H9 (cell line): ENCODE measurements at regions not wholly inside any gene's neighbourhood (a gene's known extent, or its start where the extent isn't known, plus 50 kb on each side); places are given as distances from the start of the nearest gene placed in this dataset.

Experiments used
- DNase-seq: peaks from one replicate; pipeline ENCODE4 v3.0.0-alpha.2; 2017
- H2AFZ ChIP-seq: one replicate; pipeline ENCODE4 v1.6.1; 2013; ENCODE audit warnings: mild to moderate bottlenecking, low read length, control low read depth, moderate library complexity
- H2AK5ac ChIP-seq: 2 replicates; pipeline ENCODE4 v1.6.1; 2013; ENCODE audit warnings: low read length, control low read depth, mixed read lengths; ENCODE audit not compliant: insufficient read length
- H2BK120ac ChIP-seq: one replicate; pipeline ENCODE4 v1.6.1; 2013; ENCODE audit warnings: low read depth, mild to moderate bottlenecking, low read length, control low read depth, inconsistent platforms; ENCODE audit not compliant: poor library complexity, severe bottlenecking
- H2BK12ac ChIP-seq: 2 replicates; pipeline ENCODE4 v1.6.1; 2013; ENCODE audit warnings: low read length, control low read depth, mixed read lengths, low read depth; ENCODE audit not compliant: insufficient read length
- H2BK15ac ChIP-seq: 2 replicates; pipeline ENCODE4 v1.6.1; 2013; ENCODE audit warnings: low read depth, low read length, control low read depth
- H2BK20ac ChIP-seq: one replicate; pipeline ENCODE4 v1.6.1; 2013; ENCODE audit warnings: low read depth, mild to moderate bottlenecking, low read length, control low read depth, inconsistent platforms; ENCODE audit not compliant: poor library complexity, severe bottlenecking
- H2BK5ac ChIP-seq: 2 replicates; pipeline ENCODE4 v1.6.1; 2013; ENCODE audit warnings: low read length, control low read depth, mixed read lengths; ENCODE audit not compliant: insufficient read length
- H3K14ac ChIP-seq: 2 replicates; pipeline ENCODE4 v1.6.1; 2013; ENCODE audit warnings: low read length, control low read depth; ENCODE audit not compliant: insufficient read depth
- H3K18ac ChIP-seq: 2 replicates; pipeline ENCODE4 v1.6.1; 2013; ENCODE audit warnings: low read depth, mild to moderate bottlenecking, mixed read lengths, low read length, control low read depth; ENCODE audit not compliant: insufficient read length
- H3K23ac ChIP-seq: 2 replicates; pipeline ENCODE4 v1.6.1; 2013; ENCODE audit warnings: low read length, control low read depth, mixed read lengths, low read depth; ENCODE audit not compliant: insufficient read length
- H3K23me2 ChIP-seq: 2 replicates; pipeline ENCODE4 v1.6.1; 2013; ENCODE audit warnings: low read depth, mild to moderate bottlenecking, mixed read lengths, low read length, control low read depth; ENCODE audit not compliant: insufficient read length, poor library complexity, severe bottlenecking
- H3K27ac ChIP-seq: 2 replicates; pipeline ENCODE4 v1.5.1; 2013; ENCODE audit warnings: low read length, control low read depth, mixed read lengths, low read depth; ENCODE audit not compliant: insufficient read length
- H3K27me3 ChIP-seq: 2 replicates; pipeline ENCODE4 v1.6.1; 2013; ENCODE audit warnings: low read length, control low read depth, inconsistent platforms; ENCODE audit not compliant: insufficient read depth
- H3K4ac ChIP-seq: 2 replicates; pipeline ENCODE4 v1.6.1; 2013; ENCODE audit warnings: low read depth, mild to moderate bottlenecking, control low read depth, inconsistent platforms, low read length, moderate library complexity
- H3K4me1 ChIP-seq: 2 replicates; pipeline ENCODE4 v1.6.1; 2013; ENCODE audit warnings: low read length, control low read depth, inconsistent platforms; ENCODE audit not compliant: insufficient read depth
- H3K4me2 ChIP-seq: 2 replicates; pipeline ENCODE4 v1.6.1; 2013; ENCODE audit warnings: low read length, control low read depth, mixed read lengths; ENCODE audit not compliant: insufficient read length, insufficient read depth
- H3K56ac ChIP-seq: 2 replicates; pipeline ENCODE4 v1.6.1; 2013; ENCODE audit warnings: low read depth, mild to moderate bottlenecking, mixed read lengths, low read length, control low read depth; ENCODE audit not compliant: insufficient read length
- H3K79me1 ChIP-seq: 2 replicates; pipeline ENCODE4 v1.6.1; 2013; ENCODE audit warnings: low read depth, mild to moderate bottlenecking, moderate library complexity, low read length, control low read depth, inconsistent platforms; ENCODE audit not compliant: insufficient read depth, poor library complexity, severe bottlenecking
- H3K79me2 ChIP-seq: 2 replicates; pipeline ENCODE4 v1.6.1; 2013; ENCODE audit warnings: low read length, control low read depth, inconsistent platforms; ENCODE audit not compliant: insufficient read depth
- H3K9ac ChIP-seq: 2 replicates; pipeline ENCODE4 v1.6.1; 2013; ENCODE audit warnings: low read length, control low read depth, mixed read lengths; ENCODE audit not compliant: insufficient read length; ENCODE audit errors: extremely low read depth
- H3K9me3 ChIP-seq: one replicate; pipeline ENCODE4 v1.6.1; 2013; ENCODE audit warnings: low read depth, low read length, inconsistent platforms; ENCODE audit not compliant: control insufficient read depth
- H3T11ph ChIP-seq: one replicate; pipeline ENCODE4 v1.6.1; 2013; ENCODE audit warnings: mild to moderate bottlenecking, low read length, control low read depth, inconsistent platforms
- H4K20me1 ChIP-seq: one replicate; pipeline ENCODE4 v1.6.1; 2013; ENCODE audit not compliant: control insufficient read depth, insufficient read length, insufficient read depth
- H4K5ac ChIP-seq: 2 replicates; pipeline ENCODE4 v1.6.1; 2013; ENCODE audit warnings: low read depth, mild to moderate bottlenecking, mixed read lengths, low read length, control low read depth; ENCODE audit not compliant: insufficient read length
- H4K8ac ChIP-seq: replicated peaks from 2 replicates; pipeline ENCODE4 v1.6.1; 2013; ENCODE audit warnings: low read length, control low read depth, mixed read lengths, low read depth; ENCODE audit not compliant: insufficient read length
- H4K91ac ChIP-seq: 2 replicates; pipeline ENCODE4 v1.6.1; 2013; ENCODE audit warnings: low read depth, mild to moderate bottlenecking, moderate library complexity, mixed read lengths, low read length, control low read depth; ENCODE audit not compliant: insufficient read length
- H3K27ac Mint-ChIP-seq, 3 experiments: 2 replicates in 2 of 3; 3 replicates in 1 of 3; pipeline ENCODE4 v1.8.0; 2020 to 2021; ENCODE audit warnings: mixed read lengths in 3 of 3, mild to moderate bottlenecking in 1 of 3, moderate library complexity in 1 of 3
- H3K27me3 Mint-ChIP-seq: 2 replicates; pipeline ENCODE4 v1.8.0; 2021; ENCODE audit warnings: low read depth, mild to moderate bottlenecking, moderate library complexity, mixed read lengths
- H3K36me3 Mint-ChIP-seq, 3 experiments: 2 replicates in 2 of 3; 3 replicates in 1 of 3; pipeline ENCODE4 v1.8.0; 2020 to 2021; ENCODE audit warnings: low read depth in 3 of 3, mixed read lengths in 3 of 3; ENCODE audit not compliant: insufficient read depth in 1 of 3
- H3K4me1 Mint-ChIP-seq, 2 experiments: 2 replicates each; pipeline ENCODE4 v1.8.0; 2020; ENCODE audit warnings: mixed read lengths in 2 of 2
- H3K4me3 Mint-ChIP-seq, 2 experiments: 2 replicates in 1 of 2; 3 replicates in 1 of 2; pipeline ENCODE4 v1.8.0; 2020 to 2021; ENCODE audit warnings: mild to moderate bottlenecking in 2 of 2, mixed read lengths in 2 of 2, moderate library complexity in 1 of 2
- H3K9me3 Mint-ChIP-seq, 2 experiments: 2 replicates in 1 of 2; 3 replicates in 1 of 2; pipeline ENCODE4 v1.8.0; 2020; ENCODE audit warnings: mild to moderate bottlenecking in 2 of 2, mixed read lengths in 2 of 2, moderate library complexity in 1 of 2
- WGBS: extraction: QIAGEN DNeasy Blood & Tissue Kit; methylation state at CpG from one replicate; pipeline ENCODE4 v1.1.7; 2013; ENCODE audit warnings: missing lambda C conversion rate, low lambda C conversion rate, mixed read lengths; ENCODE audit not compliant: insufficient read length; ENCODE audit errors: extremely low coverage; 5-methylcytosine and 5-hydroxymethylcytosine counted together
- TF ChIP-seq, protein P1 (sequence below): fragments of 200-600 bp; sonication (generic); conservative IDR thresholded peaks from 3 replicates; pipeline ENCODE4 v1.8.0; 2021; ENCODE audit warnings: antibody characterized with exemption, mild to moderate bottlenecking

DNA sequence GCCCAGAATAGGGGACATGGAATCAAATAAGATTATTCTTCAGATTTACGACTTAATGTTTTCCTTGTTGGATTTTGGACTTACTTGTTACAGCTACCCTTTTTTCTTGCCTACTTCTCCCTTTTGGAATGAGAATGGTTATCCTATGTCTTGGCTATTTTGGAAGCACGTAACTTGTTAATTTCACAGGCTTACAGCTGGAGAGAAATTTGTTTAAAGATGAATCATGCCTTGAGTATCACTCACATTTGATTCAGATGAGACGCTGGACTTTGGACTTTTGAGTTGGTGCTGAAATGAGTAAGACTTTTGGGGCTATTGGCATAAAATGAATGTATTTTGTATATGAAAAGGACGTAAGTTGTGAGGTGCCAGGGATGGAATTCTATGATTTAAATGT, 83.3 kb downstream of the SMPDL3A start:
- Mint-ChIP-seq H3K27me3 (no peaks in the 10 kb centered on the region), H3K27ac (no peak overlapping the region), H3K36me3 (no peaks in the 10 kb centered on the region), H3K4me3 (no peak overlapping the region), H3K4me1 (peaks cover 3 to 9% of the 10 kb centered on the region in 2 experiments; a peak in 3 of 4 replicates), H3K9me3 (no peaks in the 10 kb centered on the region)
- DNase-seq: no peak
- H4K5ac ChIP-seq: no peak overlapping the region
- no peaks in the 10 kb centered on the region for H3K79me1 ChIP-seq
- H3K4me2 ChIP-seq: no peak overlapping the region
- no peak overlapping the region for H2BK12ac ChIP-seq
- H3K18ac ChIP-seq: no peak overlapping the region
- H3K56ac ChIP-seq: no peak overlapping the region
- no peak overlapping the region for H3K27ac ChIP-seq
- H3K9ac ChIP-seq: no peak overlapping the region
- H3T11ph ChIP-seq: no peak overlapping the region
- no peak overlapping the region for H4K8ac ChIP-seq
- no peaks in the 10 kb centered on the region for H3K23me2 ChIP-seq
- H4K91ac ChIP-seq: no peak overlapping the region
- H3K79me2 ChIP-seq: no peaks in the 10 kb centered on the region
- no peak overlapping the region for H2BK120ac ChIP-seq
- no peak overlapping the region for H2BK20ac ChIP-seq
- H3K9me3 ChIP-seq: no peaks in the 10 kb centered on the region
- H4K20me1 ChIP-seq: no peaks in the 10 kb centered on the region
- H2BK15ac ChIP-seq: no peak overlapping the region
- TF ChIP-seq, protein P1, sequence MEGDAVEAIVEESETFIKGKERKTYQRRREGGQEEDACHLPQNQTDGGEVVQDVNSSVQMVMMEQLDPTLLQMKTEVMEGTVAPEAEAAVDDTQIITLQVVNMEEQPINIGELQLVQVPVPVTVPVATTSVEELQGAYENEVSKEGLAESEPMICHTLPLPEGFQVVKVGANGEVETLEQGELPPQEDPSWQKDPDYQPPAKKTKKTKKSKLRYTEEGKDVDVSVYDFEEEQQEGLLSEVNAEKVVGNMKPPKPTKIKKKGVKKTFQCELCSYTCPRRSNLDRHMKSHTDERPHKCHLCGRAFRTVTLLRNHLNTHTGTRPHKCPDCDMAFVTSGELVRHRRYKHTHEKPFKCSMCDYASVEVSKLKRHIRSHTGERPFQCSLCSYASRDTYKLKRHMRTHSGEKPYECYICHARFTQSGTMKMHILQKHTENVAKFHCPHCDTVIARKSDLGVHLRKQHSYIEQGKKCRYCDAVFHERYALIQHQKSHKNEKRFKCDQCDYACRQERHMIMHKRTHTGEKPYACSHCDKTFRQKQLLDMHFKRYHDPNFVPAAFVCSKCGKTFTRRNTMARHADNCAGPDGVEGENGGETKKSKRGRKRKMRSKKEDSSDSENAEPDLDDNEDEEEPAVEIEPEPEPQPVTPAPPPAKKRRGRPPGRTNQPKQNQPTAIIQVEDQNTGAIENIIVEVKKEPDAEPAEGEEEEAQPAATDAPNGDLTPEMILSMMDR: no peak
- H3K4ac ChIP-seq: no peak overlapping the region
- 100% methylated on average over 1 of the region's 4 CpGs for WGBS
- H3K27me3 ChIP-seq: no peaks in the 10 kb centered on the region
- H2BK5ac ChIP-seq: no peak overlapping the region
- no peak overlapping the region for H2AK5ac ChIP-seq
- no peak overlapping the region for H2AFZ ChIP-seq
- H3K4me1 ChIP-seq: no peaks in the 10 kb centered on the region
- no peak overlapping the region for H3K23ac ChIP-seq
- H3K14ac ChIP-seq: no peak overlapping the region
